ENCODE measurements at regions not wholly inside any gene's neighbourhood (a gene's known extent, or its start where the extent isn't known, plus 50 kb on each side); places are given as distances from the start of the nearest gene placed in this dataset.

- no peaks in the 10 kb centered on the region for H3K36me3 ChIP-seq
- 83 to 84% methylated on average over 8 of the region's 8 CpGs for WGBS, 2 donors
- DNase-seq: no peak
- H3K4me3 ChIP-seq: no peak overlapping the region
- TF ChIP-seq POLR2A (IDR thresholded peaks at IDR 0.05): no peak
- TF ChIP-seq CTCF (IDR thresholded peaks at IDR 0.05): no peak
- no peak for TF ChIP-seq EP300 (IDR thresholded peaks at IDR 0.05)
- no peak for TF ChIP-seq POLR2AphosphoS5 (IDR thresholded peaks at IDR 0.05)
- H3K27me3 ChIP-seq: no peaks in the 10 kb centered on the region
- no peaks in the 10 kb centered on the region for H3K4me1 ChIP-seq
- H3K9me3 ChIP-seq: no peaks in the 10 kb centered on the region
- no peak overlapping the region for H3K27ac ChIP-seq
- intact Hi-C loops (cut with DNase I): no loop called here
Observed at GRCh38 chr1:5165762-5166161, 511.4 kb downstream of the AJAP1 start.

GRCh38 chr1:5164158-5164557 is 509.7 kb downstream of the AJAP1 start:
- no peak overlapping the region for H3K4me3 ChIP-seq
- TF ChIP-seq POLR2A (IDR thresholded peaks at IDR 0.05) (no peak), CTCF (IDR thresholded peaks at IDR 0.05) (no peak), EP300 (IDR thresholded peaks at IDR 0.05) (no peak), POLR2AphosphoS5 (IDR thresholded peaks at IDR 0.05) (no peak)
- 74 to 78% methylated on average over 5 of the region's 5 CpGs for WGBS, 2 donors
- no peaks in the 10 kb centered on the region for H3K36me3 ChIP-seq
- H3K9me3 ChIP-seq: no peaks in the 10 kb centered on the region
- no peak overlapping the region for H3K27ac ChIP-seq
- intact Hi-C loops (cut with DNase I): no loop called here
- H3K27me3 ChIP-seq: no peaks in the 10 kb centered on the region
- no peak for DNase-seq
- H3K4me1 ChIP-seq: no peaks in the 10 kb centered on the region

- Histone ChIP-seq H3K4me3 (no peak overlapping the region), H3K36me3 (no peaks in the 10 kb centered on the region), H3K4me1 (no peaks in the 10 kb centered on the region), H3K9me3 (no peaks in the 10 kb centered on the region), H3K27me3 (peaks cover 0 to 3% (median 0%) of the 10 kb centered on the region in 3 donors), H3K27ac (no peak overlapping the region)
- 47 to 52% methylated on average over 4 of the region's 4 CpGs for WGBS, 2 donors
- no peak for DNase-seq
- no peak for TF ChIP-seq POLR2AphosphoS5 (IDR thresholded peaks at IDR 0.05)
- no peak for TF ChIP-seq EP300 (IDR thresholded peaks at IDR 0.05)
- no peak for TF ChIP-seq POLR2A (IDR thresholded peaks at IDR 0.05)
- TF ChIP-seq CTCF (IDR thresholded peaks at IDR 0.05): no peak
- intact Hi-C loops (cut with DNase I): no loop called here
Observed at GRCh38 chr1:5161372-5161771, 507.0 kb downstream of the AJAP1 start.

GRCh38 chr1:5157175-5157574 is 502.8 kb downstream of the AJAP1 start:
- Histone ChIP-seq H3K9me3 (peaks cover 0 to 3% (median 0%) of the 10 kb centered on the region in 4 donors), H3K27ac (no peak overlapping the region), H3K36me3 (no peaks in the 10 kb centered on the region), H3K27me3 (peaks cover 0 to 3% (median 0%) of the 10 kb centered on the region in 3 donors), H3K4me1 (no peaks in the 10 kb centered on the region), H3K4me3 (no peak overlapping the region)
- no peak for TF ChIP-seq POLR2AphosphoS5 (IDR thresholded peaks at IDR 0.05)
- TF ChIP-seq CTCF (IDR thresholded peaks at IDR 0.05): no peak
- TF ChIP-seq POLR2A (IDR thresholded peaks at IDR 0.05): no peak
- no peak for TF ChIP-seq EP300 (IDR thresholded peaks at IDR 0.05)
- intact Hi-C loops (cut with DNase I): no loop called here
- WGBS, 2 donors: 59 to 73% methylated on average over 4 of the region's 4 CpGs
- no peak for DNase-seq

GRCh38 chr1:5156416-5157120 is 502.2 kb downstream of the AJAP1 start:
- Histone ChIP-seq H3K9me3 (peaks cover 0 to 3% (median 0%) of the 10 kb centered on the region in 4 donors), H3K27ac (no peak overlapping the region), H3K36me3 (no peaks in the 10 kb centered on the region), H3K27me3 (peaks cover 0 to 3% (median 0%) of the 10 kb centered on the region in 3 donors), H3K4me1 (no peaks in the 10 kb centered on the region), H3K4me3 (no peak overlapping the region)
- no peak for DNase-seq
- 50 to 63% methylated on average over 7 of the region's 7 CpGs for WGBS, 2 donors
- intact Hi-C loops (cut with DNase I): no loop called here
- TF ChIP-seq POLR2AphosphoS5 (IDR thresholded peaks at IDR 0.05): no peak
- TF ChIP-seq POLR2A (IDR thresholded peaks at IDR 0.05): no peak
- TF ChIP-seq CTCF (IDR thresholded peaks at IDR 0.05): no peak
- TF ChIP-seq EP300 (IDR thresholded peaks at IDR 0.05): no peak
